GM12892 (cell line): ENCODE measurements at regions not wholly inside any gene's neighbourhood (a gene's known extent, or its start where the extent isn't known, plus 50 kb on each side); places are given as distances from the start of the nearest gene placed in this dataset.

Experiments
- DNase-seq: peaks from one replicate; pipeline ENCODE4 v3.0.0; 2011; ENCODE audit not compliant: insufficient read length
- FAIRE-seq: peaks from 2 replicates; lab custom pipeline; 2011; peaks lifted over from hg19 to GRCh38; lab: Jason Lieb, UNC
- POLR2A ChIP-seq: IDR thresholded peaks from 2 replicates; pipeline ENCODE4 v1.6.1; 2011; ENCODE audit warnings: low read depth, low read length, control low read depth
- POLR2AphosphoS5 ChIP-seq: IDR thresholded peaks from 2 replicates; pipeline ENCODE4 v1.6.1; 2011; ENCODE audit warnings: low read depth, low read length, control low read depth
- TAF1 ChIP-seq: IDR thresholded peaks from 2 replicates; pipeline ENCODE4 v1.6.1; 2011; ENCODE audit warnings: low read depth, mild to moderate bottlenecking, control low read depth, low read length, borderline replicate concordance

DNA sequence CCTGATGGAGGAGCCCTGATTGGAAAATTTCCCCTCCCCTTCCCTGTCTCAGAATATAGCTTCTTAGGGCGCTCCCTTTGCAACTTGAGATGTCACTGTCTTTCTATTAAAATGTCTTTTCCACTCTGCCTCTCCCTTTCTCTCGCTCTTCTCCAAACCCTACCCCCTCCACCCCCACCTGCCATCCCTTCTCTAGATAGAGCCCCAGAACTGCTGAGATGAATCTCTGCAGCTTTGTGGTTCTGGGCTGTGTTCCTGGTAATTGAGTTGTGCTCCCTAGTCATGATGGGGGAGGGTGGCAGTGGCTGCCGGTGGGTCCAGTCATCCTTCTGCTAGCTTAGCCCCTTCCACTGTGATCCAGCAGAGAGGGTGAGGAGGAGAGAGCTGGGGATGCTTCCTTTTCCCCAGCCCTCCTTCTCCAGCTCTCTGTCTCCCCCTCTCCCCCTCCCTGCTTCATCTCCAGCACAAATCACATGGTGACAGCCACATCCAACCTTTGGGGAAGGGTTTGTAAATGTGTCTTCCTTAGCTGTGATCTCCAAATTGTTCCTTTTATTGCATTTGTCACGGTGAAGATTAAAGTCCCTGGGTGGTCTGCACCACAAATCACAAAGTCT is 50.8 kb upstream of the BTRC start:
- no peak for TF ChIP-seq POLR2AphosphoS5
- no peak for TF ChIP-seq POLR2A
- TF ChIP-seq TAF1 = no peak
- DNase-seq (no peak), FAIRE-seq (no peak)
